SK-N-SH (cell line): ENCODE measurements at regions not wholly inside any gene's neighbourhood (a gene's known extent, or its start where the extent isn't known, plus 50 kb on each side); places are given as distances from the start of the nearest gene placed in this dataset.

Source experiments
- CTCF ChIA-PET: fragments of 300-600, 350-600 bp; formaldehyde crosslinking; extraction: SDS; loops from one replicate; lab custom pipeline; 2021; lab: Yijun Ruan, JAX
- POLR2A ChIA-PET: fragments of 350-600 bp; sonication (Branson Sonifier 250); formaldehyde crosslinking; extraction: SDS; loops from one replicate; lab custom pipeline; 2020; ENCODE audit warnings: antibody characterized with exemption, inconsistent platforms; lab: Yijun Ruan, JAX
- DNase-seq: peaks from one replicate; pipeline ENCODE4 v3.0.0; 2012
- H2AFZ ChIP-seq: fragments of 200-600 bp; sonication (generic); 2 replicates; pipeline ENCODE4 v1.8.1; 2016; ENCODE audit warnings: antibody characterized with exemption, mild to moderate bottlenecking, low read depth
- H3F3A ChIP-seq: fragments of 200-600 bp; sonication (generic); replicated peaks from 2 replicates; pipeline ENCODE3; 2016; ENCODE audit warnings: antibody characterized with exemption, mild to moderate bottlenecking; ENCODE audit not compliant: insufficient read depth
- H3K27ac ChIP-seq, 2 experiments: fragments of 200-500 bp in 1 of 2; fragments of 200-600 bp in 1 of 2; sonication (Bioruptor generic) in 1 of 2; sonication (generic), shearing (Covaris generic) in 1 of 2; 2 replicates each; pipeline versions ENCODE4 v1.5.1 to v1.6.1; 2014 to 2016; ENCODE audit warnings: low read depth in 2 of 2, inconsistent platforms in 1 of 2, low read length in 1 of 2, mild to moderate bottlenecking in 1 of 2, mixed read lengths in 1 of 2
- H3K27me3 ChIP-seq: fragments of 200-600 bp; sonication (generic), shearing (Covaris generic); 2 replicates; pipeline ENCODE4 v1.6.1; 2016; ENCODE audit warnings: mixed run types; ENCODE audit not compliant: insufficient read depth
- H3K36me3 ChIP-seq, 2 experiments: fragments of 200-500 bp in 1 of 2; fragments of 200-600 bp in 1 of 2; sonication (Bioruptor generic) in 1 of 2; sonication (generic) in 1 of 2; replicated peaks in 1 of 2; 2 replicates each; pipeline versions ENCODE3 to v1.5.1; 2014 to 2016; ENCODE audit warnings: low read length in 1 of 2, mild to moderate bottlenecking in 1 of 2; ENCODE audit not compliant: insufficient read depth in 2 of 2, control insufficient read depth in 1 of 2
- H3K4me1 ChIP-seq, 2 experiments: fragments of 200-500 bp in 1 of 2; fragments of 200-600 bp in 1 of 2; sonication (Bioruptor generic) in 1 of 2; sonication (generic), shearing (Covaris generic) in 1 of 2; 2 replicates each; pipeline versions ENCODE4 v1.5.1 to v1.6.1; 2014 to 2016; ENCODE audit warnings: low read depth in 1 of 2, low read length in 1 of 2, mixed run types in 1 of 2; ENCODE audit not compliant: insufficient read depth in 2 of 2, control insufficient read depth in 1 of 2
- H3K4me2 ChIP-seq: fragments of 200-600 bp; sonication (generic), shearing (Covaris generic); 2 replicates; pipeline ENCODE4 v1.6.1; 2017; ENCODE audit warnings: mixed run types
- H3K4me3 ChIP-seq, 2 experiments: fragments of 200-500 bp in 1 of 2; fragments of 200-600 bp in 1 of 2; sonication (Bioruptor generic) in 1 of 2; sonication (generic), shearing (Covaris generic) in 1 of 2; 2 replicates each; pipeline versions ENCODE4 v1.5.1 to v1.8.1; 2014 to 2016; ENCODE audit warnings: low read depth in 2 of 2, inconsistent platforms in 1 of 2, low read length in 1 of 2, mild to moderate bottlenecking in 1 of 2, mixed read lengths in 1 of 2, moderate library complexity in 1 of 2
- H3K79me2 ChIP-seq: fragments of 200-600 bp; sonication (generic); 2 replicates; pipeline ENCODE4 v1.8.1; 2017; ENCODE audit warnings: mild to moderate bottlenecking; ENCODE audit not compliant: insufficient read depth
- H3K9ac ChIP-seq: fragments of 200-600 bp; sonication (generic); 2 replicates; pipeline ENCODE4 v1.6.1; 2017; ENCODE audit warnings: mixed run types
- H3K9me2 ChIP-seq: fragments of 200-600 bp; sonication (generic); 2 replicates; pipeline ENCODE4 v1.6.1; 2017; ENCODE audit warnings: mixed run types
- H3K9me3 ChIP-seq: fragments of 200-600 bp; sonication (generic); 2 replicates; pipeline ENCODE4 v1.6.1; 2017; ENCODE audit warnings: mixed run types, mild to moderate bottlenecking, moderate library complexity
- H4K20me1 ChIP-seq: fragments of 200-600 bp; sonication (generic); 2 replicates; pipeline ENCODE4 v1.6.1; 2017; ENCODE audit warnings: mild to moderate bottlenecking, mixed run types; ENCODE audit not compliant: insufficient read depth
- EP300 ChIP-seq, 2 experiments: IDR thresholded peaks; 2 replicates each; pipeline versions ENCODE4 v1.4.0 to v1.6.1; 2012; ENCODE audit warnings: borderline replicate concordance in 1 of 2, low read depth in 1 of 2, low read length in 1 of 2
- EZH2phosphoT487 ChIP-seq: fragments of 200-600 bp; sonication (generic); IDR thresholded peaks from 2 replicates; pipeline ENCODE4 v1.6.1; 2017; ENCODE audit warnings: low read depth, mixed run types, mild to moderate bottlenecking, antibody characterized with exemption, moderate library complexity, borderline replicate concordance
- GABPA ChIP-seq: IDR thresholded peaks from 2 replicates; pipeline ENCODE4 v1.4.0; 2012; ENCODE audit warnings: low read depth, mild to moderate bottlenecking
- GATA2 ChIP-seq: sonication (generic); formaldehyde crosslinking; IDR thresholded peaks from 2 replicates; pipeline ENCODE4 v1.5.0; 2020; ENCODE audit warnings: mild to moderate bottlenecking, missing genetic modification reagents
- NFIC ChIP-seq: IDR thresholded peaks from 2 replicates; pipeline ENCODE4 v1.4.0; 2012; ENCODE audit warnings: borderline replicate concordance
- POLR2AphosphoS5 ChIP-seq: IDR thresholded peaks from 2 replicates; pipeline ENCODE4 v1.6.1; 2012; ENCODE audit warnings: low read depth, low read length
- RAD21 ChIP-seq: IDR thresholded peaks from 2 replicates; pipeline ENCODE4 v1.6.1; 2012; ENCODE audit warnings: mild to moderate bottlenecking, low read length
- RFX5 ChIP-seq: IDR thresholded peaks from 2 replicates; pipeline ENCODE4 v1.6.1; 2012; ENCODE audit warnings: mild to moderate bottlenecking, improper control_type of control experiment, low read length
- TEAD4 ChIP-seq: IDR thresholded peaks from 2 replicates; pipeline ENCODE4 v1.4.0; 2012; ENCODE audit warnings: mild to moderate bottlenecking, borderline replicate concordance; ENCODE audit not compliant: insufficient read depth
- WGBS: methylation state at CpG from one replicate; pipeline ENCODE4 v1.1.6; 2017; ENCODE audit warnings: low lambda C conversion rate; 5-methylcytosine and 5-hydroxymethylcytosine counted together
- TF ChIP-seq, protein P1 (sequence below): IDR thresholded peaks from 2 replicates; pipeline ENCODE4 v1.6.1; 2012; ENCODE audit warnings: mild to moderate bottlenecking, low read depth, low read length, moderate library complexity
- TF ChIP-seq, protein P2 (sequence below): IDR thresholded peaks from 2 replicates; pipeline ENCODE4 v1.4.0; 2012; ENCODE audit warnings: low read depth, borderline replicate concordance

DNA sequence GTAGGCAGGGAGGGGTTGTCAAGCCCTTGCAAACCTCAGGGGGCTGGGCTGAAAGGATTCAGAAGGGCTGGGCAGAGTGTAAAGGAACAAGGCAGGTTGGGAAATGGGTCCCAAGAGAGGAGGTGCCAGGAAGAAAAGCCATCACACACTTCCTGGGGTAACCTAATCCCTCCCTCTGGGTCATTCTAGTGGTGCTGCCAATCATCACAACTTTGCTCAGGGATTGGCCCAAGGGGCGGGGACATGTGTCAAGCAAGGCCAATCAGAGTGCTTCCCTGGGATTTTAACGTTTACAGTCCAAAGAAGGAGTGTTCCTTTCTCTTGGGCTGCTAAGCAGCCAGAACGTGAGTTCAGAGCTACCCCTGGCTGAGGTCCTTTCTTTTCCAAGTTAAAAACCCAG lies 57.1 kb upstream of the NPTX2 start:
- H3K79me2 ChIP-seq: no peaks in the 10 kb centered on the region
- H3K4me2 ChIP-seq: no peak overlapping the region
- no peak overlapping the region for H3K27ac ChIP-seq
- no peaks in the 10 kb centered on the region for H4K20me1 ChIP-seq
- DNase-seq: no peak
- POLR2A ChIA-PET: no interaction called here
- H3K36me3 ChIP-seq: no peaks in the 10 kb centered on the region
- H3K27me3 ChIP-seq: no peaks in the 10 kb centered on the region
- no peak overlapping the region for H2AFZ ChIP-seq
- peaks cover 0 to 40% of the 10 kb centered on the region in 2 experiments; a peak in 1 of 4 replicates for H3K4me1 ChIP-seq
- CTCF ChIA-PET: interaction anchor here (0.7 to 1.4 kb wide), 3 partner anchors 277 to 307 kb away, joined by 3 to 4 read pairs (median 4); no protein-coding TSS in a partner anchor
- TF ChIP-seq EP300 (IDR thresholded peaks at IDR 0.05; ENCODE audit: borderline replicate concordance in 1 of 2, low read depth in 1 of 2, low read length in 1 of 2) (no peak), RAD21 (no peak), GABPA (no peak), RFX5 (no peak)
- TF ChIP-seq, all 33 proteins: peak for 0
- Histone ChIP-seq H3K9ac (no peak overlapping the region), H3K9me3 (0 out of 2 replicates have a peak, but pooled peaks cover 7% of the 10 kb centered on the region), H3K9me2 (no peaks in the 10 kb centered on the region), H3F3A (no peaks in the 10 kb centered on the region), H3K4me3 (no peak overlapping the region)
- 9% methylated on average over 3 of the region's 3 CpGs for WGBS

DNA sequence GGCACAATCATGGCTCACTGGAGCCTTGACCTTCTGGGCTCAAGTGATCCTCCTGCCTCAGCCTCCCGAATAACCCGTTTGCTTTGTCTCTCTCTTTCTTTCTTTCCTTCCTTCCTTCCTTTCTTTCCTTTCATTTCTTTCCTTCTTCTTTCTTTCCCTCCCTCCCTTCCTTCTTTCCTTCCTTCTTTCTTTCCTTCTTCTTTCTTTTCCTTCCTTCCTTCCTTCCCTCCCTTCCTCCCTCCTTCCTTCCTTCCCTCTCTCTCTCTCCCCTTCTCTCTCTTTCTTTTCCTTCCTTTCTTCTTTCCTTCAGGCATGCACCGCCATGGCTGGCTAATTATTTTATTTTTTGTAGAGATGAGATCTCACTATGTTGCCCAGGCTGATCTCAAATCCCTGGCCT lies 57.9 kb upstream of the NPTX2 start:
- Histone ChIP-seq H3K27me3 (no peaks in the 10 kb centered on the region), H3K27ac (no peak overlapping the region), H3K9me2 (no peaks in the 10 kb centered on the region), H3K9me3 (0 out of 2 replicates have a peak, but pooled peaks cover 7% of the 10 kb centered on the region), H3F3A (no peaks in the 10 kb centered on the region), H3K4me1 (peaks cover 0 to 40% of the 10 kb centered on the region in 2 experiments; a peak in 1 of 4 replicates), H3K4me2 (no peak overlapping the region), H3K4me3 (no peak overlapping the region), H3K9ac (no peak overlapping the region), H3K79me2 (no peaks in the 10 kb centered on the region), H3K36me3 (no peaks in the 10 kb centered on the region), H2AFZ (no peak overlapping the region), H4K20me1 (no peaks in the 10 kb centered on the region)
- no peak for DNase-seq
- TF ChIP-seq RFX5 (no peak), EZH2phosphoT487 (no peak), POLR2AphosphoS5 (no peak), TEAD4 (no peak), NFIC (no peak), GATA2 (CRISPR knock-in tag) (no peak)
- TF ChIP-seq, protein P1, sequence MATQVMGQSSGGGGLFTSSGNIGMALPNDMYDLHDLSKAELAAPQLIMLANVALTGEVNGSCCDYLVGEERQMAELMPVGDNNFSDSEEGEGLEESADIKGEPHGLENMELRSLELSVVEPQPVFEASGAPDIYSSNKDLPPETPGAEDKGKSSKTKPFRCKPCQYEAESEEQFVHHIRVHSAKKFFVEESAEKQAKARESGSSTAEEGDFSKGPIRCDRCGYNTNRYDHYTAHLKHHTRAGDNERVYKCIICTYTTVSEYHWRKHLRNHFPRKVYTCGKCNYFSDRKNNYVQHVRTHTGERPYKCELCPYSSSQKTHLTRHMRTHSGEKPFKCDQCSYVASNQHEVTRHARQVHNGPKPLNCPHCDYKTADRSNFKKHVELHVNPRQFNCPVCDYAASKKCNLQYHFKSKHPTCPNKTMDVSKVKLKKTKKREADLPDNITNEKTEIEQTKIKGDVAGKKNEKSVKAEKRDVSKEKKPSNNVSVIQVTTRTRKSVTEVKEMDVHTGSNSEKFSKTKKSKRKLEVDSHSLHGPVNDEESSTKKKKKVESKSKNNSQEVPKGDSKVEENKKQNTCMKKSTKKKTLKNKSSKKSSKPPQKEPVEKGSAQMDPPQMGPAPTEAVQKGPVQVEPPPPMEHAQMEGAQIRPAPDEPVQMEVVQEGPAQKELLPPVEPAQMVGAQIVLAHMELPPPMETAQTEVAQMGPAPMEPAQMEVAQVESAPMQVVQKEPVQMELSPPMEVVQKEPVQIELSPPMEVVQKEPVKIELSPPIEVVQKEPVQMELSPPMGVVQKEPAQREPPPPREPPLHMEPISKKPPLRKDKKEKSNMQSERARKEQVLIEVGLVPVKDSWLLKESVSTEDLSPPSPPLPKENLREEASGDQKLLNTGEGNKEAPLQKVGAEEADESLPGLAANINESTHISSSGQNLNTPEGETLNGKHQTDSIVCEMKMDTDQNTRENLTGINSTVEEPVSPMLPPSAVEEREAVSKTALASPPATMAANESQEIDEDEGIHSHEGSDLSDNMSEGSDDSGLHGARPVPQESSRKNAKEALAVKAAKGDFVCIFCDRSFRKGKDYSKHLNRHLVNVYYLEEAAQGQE: no peak
- TF ChIP-seq, protein P2, sequence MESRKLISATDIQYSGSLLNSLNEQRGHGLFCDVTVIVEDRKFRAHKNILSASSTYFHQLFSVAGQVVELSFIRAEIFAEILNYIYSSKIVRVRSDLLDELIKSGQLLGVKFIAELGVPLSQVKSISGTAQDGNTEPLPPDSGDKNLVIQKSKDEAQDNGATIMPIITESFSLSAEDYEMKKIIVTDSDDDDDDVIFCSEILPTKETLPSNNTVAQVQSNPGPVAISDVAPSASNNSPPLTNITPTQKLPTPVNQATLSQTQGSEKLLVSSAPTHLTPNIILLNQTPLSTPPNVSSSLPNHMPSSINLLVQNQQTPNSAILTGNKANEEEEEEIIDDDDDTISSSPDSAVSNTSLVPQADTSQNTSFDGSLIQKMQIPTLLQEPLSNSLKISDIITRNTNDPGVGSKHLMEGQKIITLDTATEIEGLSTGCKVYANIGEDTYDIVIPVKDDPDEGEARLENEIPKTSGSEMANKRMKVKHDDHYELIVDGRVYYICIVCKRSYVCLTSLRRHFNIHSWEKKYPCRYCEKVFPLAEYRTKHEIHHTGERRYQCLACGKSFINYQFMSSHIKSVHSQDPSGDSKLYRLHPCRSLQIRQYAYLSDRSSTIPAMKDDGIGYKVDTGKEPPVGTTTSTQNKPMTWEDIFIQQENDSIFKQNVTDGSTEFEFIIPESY: no peak
- ChIA-PET POLR2A (no interaction called here), CTCF (interaction anchor here (1.2 to 1.4 kb wide), 2 partner anchors 278 to 282 kb away, joined by 4 read pairs; no protein-coding TSS in a partner anchor)
- WGBS: 60% methylated on average over 3 of the region's 3 CpGs
